Kidney (tissue), 13 donors: ENCODE measurements at regions not wholly inside any gene's neighbourhood (a gene's known extent, or its start where the extent isn't known, plus 50 kb on each side); places are given as distances from the start of the nearest gene placed in this dataset.

Experiments used
- DNase-seq, 5 donors: peaks; one replicate each; pipeline ENCODE4 v3.0.0-alpha.2; 2013 to 2020
- FAIRE-seq: peaks from 2 replicates; lab custom pipeline; 2012; peaks lifted over from hg19 to GRCh38; lab: Jason Lieb, UNC
- H3K27ac ChIP-seq, 2 donors: one replicate each; pipeline ENCODE4 v1.7.0; 2013; ENCODE audit warnings: low read depth in 2 of 2, low read length in 2 of 2, inconsistent platforms in 1 of 2
- H3K27me3 ChIP-seq: one replicate; pipeline ENCODE4 v1.7.1; 2013; ENCODE audit warnings: low read length, inconsistent platforms; ENCODE audit not compliant: control insufficient read depth, insufficient read depth
- H3K36me3 ChIP-seq, 3 donors: one replicate each; pipeline versions ENCODE4 v1.7.0 to v1.7.1; 2013; ENCODE audit warnings: low read length in 3 of 3, control low read depth in 1 of 3, inconsistent platforms in 1 of 3; ENCODE audit not compliant: insufficient read depth in 3 of 3, control insufficient read depth in 2 of 3
- H3K4me1 ChIP-seq, 3 donors: one replicate each; pipeline versions ENCODE4 v1.7.0 to v1.7.1; 2013; ENCODE audit warnings: low read length in 3 of 3, inconsistent platforms in 1 of 3, low read depth in 1 of 3; ENCODE audit not compliant: control insufficient read depth in 2 of 3, insufficient read depth in 2 of 3
- H3K4me3 ChIP-seq, 3 donors: one replicate each; pipeline versions ENCODE4 v1.7.0 to v1.8.1; 2013; ENCODE audit warnings: low read length in 3 of 3, control low read depth in 1 of 3, inconsistent platforms in 1 of 3
- H3K9ac ChIP-seq, 3 donors: one replicate each; pipeline versions ENCODE4 v1.7.0 to v1.7.1; 2013; ENCODE audit warnings: low read length in 3 of 3, control low read depth in 1 of 3, inconsistent platforms in 1 of 3
- H3K9me3 ChIP-seq, 3 donors: one replicate each; pipeline versions ENCODE4 v1.7.0 to v1.7.1; 2013; ENCODE audit warnings: low read length in 3 of 3, control low read depth in 1 of 3, inconsistent platforms in 1 of 3; ENCODE audit not compliant: control insufficient read depth in 2 of 3, insufficient read depth in 1 of 3
- CTCF ChIP-seq: IDR thresholded peaks from 3 replicates; pipeline ENCODE4 v1.5.1; 2012; ENCODE audit warnings: mild to moderate bottlenecking, moderate library complexity, borderline replicate concordance; ENCODE audit not compliant: insufficient read depth; ENCODE audit errors: extremely low read depth
- intact Hi-C: fragments of 100-400 bp; cut with DNase I; formaldehyde crosslinking; loops from one replicate; pipeline ENCODE4 v1.11.1; 2022
- donor health status: control.
- donor health status: control.
- donor health status: control.
- donor health status: control.
- donor health status: control.
- donor health status: DM: yes; HTN: yes; CAD: no.
- donor health status: Normal renal cell carcinoma (clear cell type).

GRCh38 chr10:123562387-123562786, 103.8 kb upstream of the GPR26 start:
- DNase-seq (peak in 1 of 5 donors; percentile 10), FAIRE-seq (no peak)
- Histone ChIP-seq H3K27me3 (no peaks in the 10 kb centered on the region), H3K4me3 (no peak overlapping the region), H3K36me3 (no peaks in the 10 kb centered on the region), H3K4me1 (no peaks in the 10 kb centered on the region), H3K9ac (no peak overlapping the region), H3K9me3 (no peaks in the 10 kb centered on the region), H3K27ac (no peak overlapping the region)
- no peak for TF ChIP-seq CTCF
- intact Hi-C loops, result no loop called here

- intact Hi-C loops, result no loop called here
- Histone ChIP-seq H3K4me3 (no peak overlapping the region), H3K9ac (no peak overlapping the region), H3K4me1 (no peaks in the 10 kb centered on the region), H3K9me3 (no peaks in the 10 kb centered on the region), H3K27ac (no peak overlapping the region), H3K27me3 (no peaks in the 10 kb centered on the region), H3K36me3 (no peaks in the 10 kb centered on the region)
- no peak for TF ChIP-seq CTCF
- FAIRE-seq, result no peak
- peak in 1 of 5 donors; percentile 11 for DNase-seq
Measured at GRCh38 chr10:123562811-123563580, 103.2 kb upstream of the GPR26 start.

GRCh38 chr10:123563581-123563855, 102.6 kb upstream of the GPR26 start:
- Histone ChIP-seq H3K4me3 (no peak overlapping the region), H3K9me3 (no peaks in the 10 kb centered on the region), H3K4me1 (no peaks in the 10 kb centered on the region), H3K27ac (no peak overlapping the region), H3K27me3 (no peaks in the 10 kb centered on the region), H3K9ac (no peak overlapping the region), H3K36me3 (no peaks in the 10 kb centered on the region)
- no peak for TF ChIP-seq CTCF
- intact Hi-C loops, result no loop called here
- FAIRE-seq, result no peak
- DNase-seq, result no peak

- intact Hi-C loops, result no loop called here
- no peak overlapping the region for H3K27ac ChIP-seq
- no peak overlapping the region for H3K4me3 ChIP-seq
- no peaks in the 10 kb centered on the region for H3K27me3 ChIP-seq
- no peak for FAIRE-seq
- H3K36me3 ChIP-seq, result no peaks in the 10 kb centered on the region
- no peaks in the 10 kb centered on the region for H3K9me3 ChIP-seq
- H3K4me1 ChIP-seq, result no peaks in the 10 kb centered on the region
- no peak for TF ChIP-seq CTCF
- DNase-seq, result no peak
- no peak overlapping the region for H3K9ac ChIP-seq
Measured at GRCh38 chr10:123563994-123564393, 102.2 kb upstream of the GPR26 start.
